ENCODE measurements at regions not wholly inside any gene's neighbourhood (a gene's known extent, or its start where the extent isn't known, plus 50 kb on each side); places are given as distances from the start of the nearest gene placed in this dataset.

- no peak for FAIRE-seq
Measured at GRCh38 chr7:67984326-67984725, 987.7 kb downstream of the TYW1 start.

GRCh38 chr7:67989142-67989541, 992.5 kb downstream of the TYW1 start:
- DNase-seq (peak in 1 of 5 donors; percentile 22), FAIRE-seq (no peak)
- H3K27me3 ChIP-seq (ENCODE audit: control insufficient read depth, insufficient read depth, low read length) = no peaks in the 10 kb centered on the region
- no peak overlapping the region for H3K9ac ChIP-seq (ENCODE audit: low read length in 3 of 3)
- TF ChIP-seq, protein P1, sequence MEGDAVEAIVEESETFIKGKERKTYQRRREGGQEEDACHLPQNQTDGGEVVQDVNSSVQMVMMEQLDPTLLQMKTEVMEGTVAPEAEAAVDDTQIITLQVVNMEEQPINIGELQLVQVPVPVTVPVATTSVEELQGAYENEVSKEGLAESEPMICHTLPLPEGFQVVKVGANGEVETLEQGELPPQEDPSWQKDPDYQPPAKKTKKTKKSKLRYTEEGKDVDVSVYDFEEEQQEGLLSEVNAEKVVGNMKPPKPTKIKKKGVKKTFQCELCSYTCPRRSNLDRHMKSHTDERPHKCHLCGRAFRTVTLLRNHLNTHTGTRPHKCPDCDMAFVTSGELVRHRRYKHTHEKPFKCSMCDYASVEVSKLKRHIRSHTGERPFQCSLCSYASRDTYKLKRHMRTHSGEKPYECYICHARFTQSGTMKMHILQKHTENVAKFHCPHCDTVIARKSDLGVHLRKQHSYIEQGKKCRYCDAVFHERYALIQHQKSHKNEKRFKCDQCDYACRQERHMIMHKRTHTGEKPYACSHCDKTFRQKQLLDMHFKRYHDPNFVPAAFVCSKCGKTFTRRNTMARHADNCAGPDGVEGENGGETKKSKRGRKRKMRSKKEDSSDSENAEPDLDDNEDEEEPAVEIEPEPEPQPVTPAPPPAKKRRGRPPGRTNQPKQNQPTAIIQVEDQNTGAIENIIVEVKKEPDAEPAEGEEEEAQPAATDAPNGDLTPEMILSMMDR (IDR thresholded peaks at IDR 0.05; ENCODE audit: borderline replicate concordance, extremely low read depth, insufficient read depth) = no peak
- intact Hi-C loops (cut with DNase I) = no loop called here
- H3K36me3 ChIP-seq (ENCODE audit: control insufficient read depth in 2 of 3, insufficient read depth in 3 of 3, low read length in 3 of 3) = no peaks in the 10 kb centered on the region
- H3K4me3 ChIP-seq (ENCODE audit: low read length in 3 of 3) = no peak overlapping the region
- no peaks in the 10 kb centered on the region for H3K9me3 ChIP-seq (ENCODE audit: control insufficient read depth in 2 of 3, insufficient read depth in 1 of 3, low read length in 3 of 3)
- no peak overlapping the region for H3K27ac ChIP-seq (ENCODE audit: low read depth in 2 of 2, low read length in 2 of 2)
- H3K4me1 ChIP-seq (ENCODE audit: control insufficient read depth in 2 of 3, insufficient read depth in 2 of 3, low read depth in 1 of 3, low read length in 3 of 3) = no peaks in the 10 kb centered on the region

More at GRCh38 chr7:67984326-67984725, 987.7 kb downstream of the TYW1 start:
- no peaks in the 10 kb centered on the region for H3K4me1 ChIP-seq (ENCODE audit: control insufficient read depth in 2 of 3, insufficient read depth in 2 of 3, low read depth in 1 of 3, low read length in 3 of 3)
- DNase-seq = no peak
- no peaks in the 10 kb centered on the region for H3K9me3 ChIP-seq (ENCODE audit: control insufficient read depth in 2 of 3, insufficient read depth in 1 of 3, low read length in 3 of 3)
- TF ChIP-seq, protein P1 (IDR thresholded peaks at IDR 0.05; ENCODE audit: borderline replicate concordance, extremely low read depth, insufficient read depth) = no peak
- intact Hi-C loops (cut with DNase I) = no loop called here
- H3K27ac ChIP-seq (ENCODE audit: low read depth in 2 of 2, low read length in 2 of 2) = no peak overlapping the region
- no peaks in the 10 kb centered on the region for H3K27me3 ChIP-seq (ENCODE audit: control insufficient read depth, insufficient read depth, low read length)
- H3K36me3 ChIP-seq (ENCODE audit: control insufficient read depth in 2 of 3, insufficient read depth in 3 of 3, low read length in 3 of 3) = no peaks in the 10 kb centered on the region
- no peak overlapping the region for H3K4me3 ChIP-seq (ENCODE audit: low read length in 3 of 3)
- H3K9ac ChIP-seq (ENCODE audit: low read length in 3 of 3) = no peak overlapping the region

GRCh38 chr7:67990003-67990402, 993.4 kb downstream of the TYW1 start:
- DNase-seq (peak in 1 of 5 donors; percentile 76), FAIRE-seq (no peak)
- no peak overlapping the region for H3K27ac ChIP-seq (ENCODE audit: low read depth in 2 of 2, low read length in 2 of 2)
- no peak overlapping the region for H3K9ac ChIP-seq (ENCODE audit: low read length in 3 of 3)
- TF ChIP-seq, protein P1 (IDR thresholded peaks at IDR 0.05; ENCODE audit: borderline replicate concordance, extremely low read depth, insufficient read depth) = no peak
- no peaks in the 10 kb centered on the region for H3K9me3 ChIP-seq (ENCODE audit: control insufficient read depth in 2 of 3, insufficient read depth in 1 of 3, low read length in 3 of 3)
- no peaks in the 10 kb centered on the region for H3K27me3 ChIP-seq (ENCODE audit: control insufficient read depth, insufficient read depth, low read length)
- H3K36me3 ChIP-seq (ENCODE audit: control insufficient read depth in 2 of 3, insufficient read depth in 3 of 3, low read length in 3 of 3) = no peaks in the 10 kb centered on the region
- H3K4me1 ChIP-seq (ENCODE audit: control insufficient read depth in 2 of 3, insufficient read depth in 2 of 3, low read depth in 1 of 3, low read length in 3 of 3) = no peaks in the 10 kb centered on the region
- no peak overlapping the region for H3K4me3 ChIP-seq (ENCODE audit: low read length in 3 of 3)
- intact Hi-C loops (cut with DNase I) = no loop called here

DNA sequence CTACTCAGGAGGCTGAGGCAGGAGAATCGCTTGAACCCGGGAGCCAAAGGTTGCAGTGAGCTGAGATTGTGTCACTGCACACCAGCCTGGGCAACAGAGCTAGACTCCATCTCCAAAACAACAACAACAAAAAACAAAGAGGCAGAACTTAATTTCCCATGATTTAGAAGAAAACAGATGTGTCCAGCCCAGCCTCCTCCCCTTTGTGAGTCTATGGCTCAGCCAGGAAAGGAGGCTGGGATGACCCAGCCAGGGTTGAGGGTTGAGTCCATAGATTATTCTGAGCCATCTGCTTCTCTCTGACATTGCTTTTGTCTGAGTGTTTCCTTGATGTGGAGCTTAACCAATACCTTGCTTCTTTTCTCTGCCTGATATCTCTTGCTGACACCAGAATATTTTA, 994.1 kb downstream of the TYW1 start:
- FAIRE-seq = no peak
- intact Hi-C loops (cut with DNase I) = no loop called here
- no peaks in the 10 kb centered on the region for H3K36me3 ChIP-seq (ENCODE audit: control insufficient read depth in 2 of 3, insufficient read depth in 3 of 3, low read length in 3 of 3)

More for the DNA sequence above, 994.1 kb downstream of the TYW1 start:
- peak in 1 of 5 donors; percentile 33 for DNase-seq
- no peaks in the 10 kb centered on the region for H3K27me3 ChIP-seq (ENCODE audit: control insufficient read depth, insufficient read depth, low read length)
- H3K9ac ChIP-seq (ENCODE audit: low read length in 3 of 3) = no peak overlapping the region
- TF ChIP-seq, protein P1 (IDR thresholded peaks at IDR 0.05; ENCODE audit: borderline replicate concordance, extremely low read depth, insufficient read depth) = no peak
- H3K27ac ChIP-seq (ENCODE audit: low read depth in 2 of 2, low read length in 2 of 2) = no peak overlapping the region
- no peak overlapping the region for H3K4me3 ChIP-seq (ENCODE audit: low read length in 3 of 3)
- no peaks in the 10 kb centered on the region for H3K4me1 ChIP-seq (ENCODE audit: control insufficient read depth in 2 of 3, insufficient read depth in 2 of 3, low read depth in 1 of 3, low read length in 3 of 3)
- no peaks in the 10 kb centered on the region for H3K9me3 ChIP-seq (ENCODE audit: control insufficient read depth in 2 of 3, insufficient read depth in 1 of 3, low read length in 3 of 3)

All from kidney (tissue), 13 donors.